Kidney (tissue), 13 donors: ENCODE measurements at regions not wholly inside any gene's neighbourhood (a gene's known extent, or its start where the extent isn't known, plus 50 kb on each side); places are given as distances from the start of the nearest gene placed in this dataset.

Source experiments
- DNase-seq, 5 donors: peaks; one replicate each; pipeline ENCODE4 v3.0.0-alpha.2; 2013 to 2020
- FAIRE-seq: peaks from 2 replicates; lab custom pipeline; 2012; peaks lifted over from hg19 to GRCh38; lab: Jason Lieb, UNC
- H3K27ac ChIP-seq, 2 donors: one replicate each; pipeline ENCODE4 v1.7.0; 2013; ENCODE audit warnings: low read depth in 2 of 2, low read length in 2 of 2, inconsistent platforms in 1 of 2
- H3K27me3 ChIP-seq: one replicate; pipeline ENCODE4 v1.7.1; 2013; ENCODE audit warnings: low read length, inconsistent platforms; ENCODE audit not compliant: control insufficient read depth, insufficient read depth
- H3K36me3 ChIP-seq, 3 donors: one replicate each; pipeline versions ENCODE4 v1.7.0 to v1.7.1; 2013; ENCODE audit warnings: low read length in 3 of 3, control low read depth in 1 of 3, inconsistent platforms in 1 of 3; ENCODE audit not compliant: insufficient read depth in 3 of 3, control insufficient read depth in 2 of 3
- H3K4me1 ChIP-seq, 3 donors: one replicate each; pipeline versions ENCODE4 v1.7.0 to v1.7.1; 2013; ENCODE audit warnings: low read length in 3 of 3, inconsistent platforms in 1 of 3, low read depth in 1 of 3; ENCODE audit not compliant: control insufficient read depth in 2 of 3, insufficient read depth in 2 of 3
- H3K4me3 ChIP-seq, 3 donors: one replicate each; pipeline versions ENCODE4 v1.7.0 to v1.8.1; 2013; ENCODE audit warnings: low read length in 3 of 3, control low read depth in 1 of 3, inconsistent platforms in 1 of 3
- H3K9ac ChIP-seq, 3 donors: one replicate each; pipeline versions ENCODE4 v1.7.0 to v1.7.1; 2013; ENCODE audit warnings: low read length in 3 of 3, control low read depth in 1 of 3, inconsistent platforms in 1 of 3
- H3K9me3 ChIP-seq, 3 donors: one replicate each; pipeline versions ENCODE4 v1.7.0 to v1.7.1; 2013; ENCODE audit warnings: low read length in 3 of 3, control low read depth in 1 of 3, inconsistent platforms in 1 of 3; ENCODE audit not compliant: control insufficient read depth in 2 of 3, insufficient read depth in 1 of 3
- intact Hi-C: fragments of 100-400 bp; cut with DNase I; formaldehyde crosslinking; loops from one replicate; pipeline ENCODE4 v1.11.1; 2022
- TF ChIP-seq, protein P1 (sequence below): IDR thresholded peaks from 3 replicates; pipeline ENCODE4 v1.5.1; 2012; ENCODE audit warnings: mild to moderate bottlenecking, moderate library complexity, borderline replicate concordance; ENCODE audit not compliant: insufficient read depth; ENCODE audit errors: extremely low read depth
- donor health status: control.
- donor health status: control.
- donor health status: control.
- donor health status: control.
- donor health status: control.
- donor health status: DM: yes; HTN: yes; CAD: no.
- donor health status: Normal renal cell carcinoma (clear cell type).

DNA sequence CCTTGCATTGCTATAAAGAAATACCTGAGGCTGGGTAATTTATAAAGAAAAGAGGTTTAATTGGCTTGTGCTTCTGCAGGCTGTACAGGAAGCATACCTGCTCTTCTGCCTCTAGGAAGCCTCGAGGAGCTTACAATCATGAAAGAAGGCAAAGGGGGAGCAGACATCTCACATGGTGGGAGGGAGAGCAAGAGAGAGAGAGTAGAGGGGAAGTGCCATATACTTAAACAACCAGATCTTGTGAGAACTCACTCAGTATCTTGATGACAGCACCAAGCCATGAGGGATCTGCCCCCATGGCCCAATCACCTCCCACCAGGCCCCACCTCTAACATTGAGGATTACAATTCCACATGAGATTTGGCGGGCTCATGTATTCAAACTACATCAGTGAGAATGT, 79.1 kb upstream of the HECW1 start:
- no peak for DNase-seq
- no peak for FAIRE-seq
- no peak overlapping the region for H3K9ac ChIP-seq
- TF ChIP-seq, protein P1, sequence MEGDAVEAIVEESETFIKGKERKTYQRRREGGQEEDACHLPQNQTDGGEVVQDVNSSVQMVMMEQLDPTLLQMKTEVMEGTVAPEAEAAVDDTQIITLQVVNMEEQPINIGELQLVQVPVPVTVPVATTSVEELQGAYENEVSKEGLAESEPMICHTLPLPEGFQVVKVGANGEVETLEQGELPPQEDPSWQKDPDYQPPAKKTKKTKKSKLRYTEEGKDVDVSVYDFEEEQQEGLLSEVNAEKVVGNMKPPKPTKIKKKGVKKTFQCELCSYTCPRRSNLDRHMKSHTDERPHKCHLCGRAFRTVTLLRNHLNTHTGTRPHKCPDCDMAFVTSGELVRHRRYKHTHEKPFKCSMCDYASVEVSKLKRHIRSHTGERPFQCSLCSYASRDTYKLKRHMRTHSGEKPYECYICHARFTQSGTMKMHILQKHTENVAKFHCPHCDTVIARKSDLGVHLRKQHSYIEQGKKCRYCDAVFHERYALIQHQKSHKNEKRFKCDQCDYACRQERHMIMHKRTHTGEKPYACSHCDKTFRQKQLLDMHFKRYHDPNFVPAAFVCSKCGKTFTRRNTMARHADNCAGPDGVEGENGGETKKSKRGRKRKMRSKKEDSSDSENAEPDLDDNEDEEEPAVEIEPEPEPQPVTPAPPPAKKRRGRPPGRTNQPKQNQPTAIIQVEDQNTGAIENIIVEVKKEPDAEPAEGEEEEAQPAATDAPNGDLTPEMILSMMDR, result no peak
- no peak overlapping the region for H3K27ac ChIP-seq
- no peaks in the 10 kb centered on the region for H3K36me3 ChIP-seq
- H3K4me1 ChIP-seq, result no peaks in the 10 kb centered on the region
- no peaks in the 10 kb centered on the region for H3K9me3 ChIP-seq
- H3K4me3 ChIP-seq, result no peak overlapping the region
- intact Hi-C loops, result no loop called here
- no peaks in the 10 kb centered on the region for H3K27me3 ChIP-seq

DNA sequence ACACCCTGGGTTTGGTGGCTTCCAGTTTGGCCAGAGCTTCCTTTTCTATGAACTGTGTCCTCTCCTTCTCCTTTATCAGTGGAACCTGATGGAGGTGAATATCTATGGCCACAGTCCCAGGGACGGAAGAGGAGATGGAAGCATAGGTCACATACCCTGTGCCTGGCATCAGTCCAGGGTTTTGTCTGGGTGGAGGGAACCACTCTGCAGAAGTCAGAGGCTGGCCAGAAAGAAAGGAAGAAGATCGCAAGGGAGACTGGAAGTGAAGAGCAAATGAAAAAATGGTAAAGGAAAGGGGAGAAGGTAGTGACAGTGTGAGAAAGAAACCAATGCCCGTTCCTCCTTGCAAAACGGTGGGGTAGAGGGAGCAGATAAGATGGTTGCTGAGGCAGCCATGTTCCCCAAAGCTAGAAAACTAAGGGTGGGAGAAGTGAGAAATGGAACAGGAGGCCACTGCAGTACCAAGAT, 77.9 kb upstream of the HECW1 start:
- FAIRE-seq (no peak), DNase-seq (no peak)
- Histone ChIP-seq H3K4me1 (no peaks in the 10 kb centered on the region), H3K4me3 (no peak overlapping the region), H3K9ac (no peak overlapping the region), H3K9me3 (no peaks in the 10 kb centered on the region), H3K27me3 (no peaks in the 10 kb centered on the region), H3K36me3 (no peaks in the 10 kb centered on the region), H3K27ac (no peak overlapping the region)
- intact Hi-C loops, result no loop called here
- TF ChIP-seq, protein P1, result no peak

DNA sequence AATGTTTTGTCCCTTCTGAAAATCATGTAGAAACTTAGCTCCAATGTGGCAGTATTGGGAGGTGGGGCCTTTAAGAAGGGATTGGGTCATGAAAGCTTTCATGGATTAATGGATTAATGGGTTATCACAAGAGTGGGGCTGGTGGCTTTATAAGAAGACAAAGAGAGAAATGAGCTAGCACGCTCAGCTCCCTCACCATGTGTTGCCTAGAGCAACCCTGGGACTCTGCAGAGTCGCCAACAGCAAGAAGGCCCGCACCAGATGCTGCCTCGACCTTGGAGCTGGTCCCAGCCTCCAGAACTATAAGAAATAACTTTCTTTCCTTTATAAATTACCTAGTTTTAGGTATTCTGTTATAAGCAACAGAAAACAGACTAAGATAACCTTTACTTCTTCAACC, 74.9 kb upstream of the HECW1 start:
- intact Hi-C loops, result no loop called here
- Histone ChIP-seq H3K36me3 (no peaks in the 10 kb centered on the region), H3K4me3 (no peak overlapping the region), H3K27me3 (no peaks in the 10 kb centered on the region), H3K4me1 (no peaks in the 10 kb centered on the region), H3K9ac (no peak overlapping the region), H3K27ac (no peak overlapping the region), H3K9me3 (no peaks in the 10 kb centered on the region)
- TF ChIP-seq, protein P1, result no peak
- DNase-seq (no peak), FAIRE-seq (no peak)

DNA sequence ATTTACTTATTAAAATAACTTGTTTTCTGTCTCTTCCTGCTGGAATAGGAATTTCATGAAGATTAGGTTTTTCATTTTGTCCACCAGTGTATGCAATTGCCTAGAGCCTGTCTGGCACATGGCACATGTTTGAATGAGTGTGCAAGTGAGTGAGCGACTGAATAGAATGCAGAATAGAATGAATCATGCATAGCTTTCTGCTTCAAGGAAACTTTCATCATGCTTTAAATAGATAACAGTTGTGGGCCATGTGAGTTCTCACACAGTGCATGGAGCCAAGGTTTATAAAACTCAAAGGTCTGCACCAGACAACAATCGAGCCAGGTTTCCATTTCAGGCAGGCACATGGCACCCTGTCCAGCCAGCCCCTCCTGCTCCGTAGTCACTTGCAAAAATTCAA, 74.2 kb upstream of the HECW1 start:
- Histone ChIP-seq H3K36me3 (no peaks in the 10 kb centered on the region), H3K9ac (no peak overlapping the region), H3K27ac (no peak overlapping the region), H3K4me3 (no peak overlapping the region), H3K9me3 (no peaks in the 10 kb centered on the region), H3K27me3 (no peaks in the 10 kb centered on the region), H3K4me1 (no peaks in the 10 kb centered on the region)
- DNase-seq, result no peak
- FAIRE-seq, result no peak
- intact Hi-C loops, result no loop called here
- TF ChIP-seq, protein P1, result no peak
